ENCODE measurements at regions not wholly inside any gene's neighbourhood (a gene's known extent, or its start where the extent isn't known, plus 50 kb on each side); places are given as distances from the start of the nearest gene placed in this dataset.

- no peaks in the 10 kb centered on the region for H3K9me3 ChIP-seq (ENCODE audit: low read depth, low read length)
- TF ChIP-seq CTCF (IDR thresholded peaks at IDR 0.05; ENCODE audit: extremely low read depth, low read depth, low read length) = peak; percentile 88
- peak overlapping the region; percentile 60 for H3K4me2 ChIP-seq (ENCODE audit: insufficient read depth, low read length)
These were observed 55.1 kb downstream of the CYCS start for GRCh38 chr7:25069900-25070443.

GRCh38 chr7:25068502-25069213 is 56.4 kb downstream of the CYCS start:
- Histone ChIP-seq H2AFZ (ENCODE audit: low read length) (no peak overlapping the region), H3K79me2 (ENCODE audit: insufficient read depth, low read length) (no peaks in the 10 kb centered on the region), H3K9me3 (ENCODE audit: low read depth, low read length) (no peaks in the 10 kb centered on the region), H4K20me1 (ENCODE audit: insufficient read depth, low read length) (no peaks in the 10 kb centered on the region), H3K36me3 (ENCODE audit: insufficient read depth, low read length) (no peaks in the 10 kb centered on the region), H3K4me2 (ENCODE audit: insufficient read depth, low read length) (no peak overlapping the region), H3K4me1 (ENCODE audit: insufficient read depth, low read length) (peaks cover 21% of the 10 kb centered on the region), H3K4me3 (ENCODE audit: insufficient read depth, low read length) (no peak overlapping the region), H3K27me3 (ENCODE audit: insufficient read depth, low read length) (no peaks in the 10 kb centered on the region), H3K27ac (ENCODE audit: low read depth, low read length) (no peak overlapping the region)
- no peak for TF ChIP-seq CTCF (IDR thresholded peaks at IDR 0.05; ENCODE audit: extremely low read depth, low read depth, low read length)
- DNase-seq (ENCODE audit: insufficient read length, low spot score, missing footprints) = peak; percentile 78

More at GRCh38 chr7:25069900-25070443, 55.1 kb downstream of the CYCS start:
- peak overlapping the region; percentile 66 for H2AFZ ChIP-seq (ENCODE audit: low read length)
- H4K20me1 ChIP-seq (ENCODE audit: insufficient read depth, low read length) = no peaks in the 10 kb centered on the region
- H3K4me1 ChIP-seq (ENCODE audit: insufficient read depth, low read length) = peaks cover 21% of the 10 kb centered on the region
- no peaks in the 10 kb centered on the region for H3K27me3 ChIP-seq (ENCODE audit: insufficient read depth, low read length)
- no peaks in the 10 kb centered on the region for H3K79me2 ChIP-seq (ENCODE audit: insufficient read depth, low read length)
- H3K4me3 ChIP-seq (ENCODE audit: insufficient read depth, low read length) = peak overlapping the region; percentile 56
- H3K27ac ChIP-seq (ENCODE audit: low read depth, low read length) = peak overlapping the region; percentile 25
- peak; percentile 82 for DNase-seq (ENCODE audit: insufficient read length, low spot score, missing footprints)
- no peaks in the 10 kb centered on the region for H3K36me3 ChIP-seq (ENCODE audit: insufficient read depth, low read length)

- Histone ChIP-seq H3K36me3 (ENCODE audit: insufficient read depth, low read length) (no peaks in the 10 kb centered on the region), H3K9me3 (ENCODE audit: low read depth, low read length) (no peaks in the 10 kb centered on the region), H2AFZ (ENCODE audit: low read length) (no peak overlapping the region), H3K27me3 (ENCODE audit: insufficient read depth, low read length) (no peaks in the 10 kb centered on the region), H3K79me2 (ENCODE audit: insufficient read depth, low read length) (no peaks in the 10 kb centered on the region), H4K20me1 (ENCODE audit: insufficient read depth, low read length) (no peaks in the 10 kb centered on the region), H3K4me2 (ENCODE audit: insufficient read depth, low read length) (no peak overlapping the region), H3K4me3 (ENCODE audit: insufficient read depth, low read length) (no peak overlapping the region), H3K27ac (ENCODE audit: low read depth, low read length) (no peak overlapping the region), H3K4me1 (ENCODE audit: insufficient read depth, low read length) (peaks cover 13% of the 10 kb centered on the region)
- no peak for DNase-seq (ENCODE audit: insufficient read length, low spot score, missing footprints)
- TF ChIP-seq CTCF (IDR thresholded peaks at IDR 0.05; ENCODE audit: extremely low read depth, low read depth, low read length) = no peak
These were observed 57.1 kb downstream of the CYCS start for GRCh38 chr7:25067726-25068501.

GRCh38 chr7:25066253-25066652 is 58.8 kb downstream of the CYCS start:
- no peaks in the 10 kb centered on the region for H4K20me1 ChIP-seq (ENCODE audit: insufficient read depth, low read length)
- peaks cover 13% of the 10 kb centered on the region for H3K4me1 ChIP-seq (ENCODE audit: insufficient read depth, low read length)
- H3K4me3 ChIP-seq (ENCODE audit: insufficient read depth, low read length) = no peak overlapping the region
- no peaks in the 10 kb centered on the region for H3K79me2 ChIP-seq (ENCODE audit: insufficient read depth, low read length)
- H3K4me2 ChIP-seq (ENCODE audit: insufficient read depth, low read length) = no peak overlapping the region
- no peak overlapping the region for H2AFZ ChIP-seq (ENCODE audit: low read length)
- no peak for TF ChIP-seq CTCF (IDR thresholded peaks at IDR 0.05; ENCODE audit: extremely low read depth, low read depth, low read length)
- H3K36me3 ChIP-seq (ENCODE audit: insufficient read depth, low read length) = no peaks in the 10 kb centered on the region
- peak; percentile 9 for DNase-seq (ENCODE audit: insufficient read length, low spot score, missing footprints)
- H3K9me3 ChIP-seq (ENCODE audit: low read depth, low read length) = no peaks in the 10 kb centered on the region
- no peaks in the 10 kb centered on the region for H3K27me3 ChIP-seq (ENCODE audit: insufficient read depth, low read length)
- H3K27ac ChIP-seq (ENCODE audit: low read depth, low read length) = no peak overlapping the region
